OCI-LY7 (cell line): ENCODE measurements at regions not wholly inside any gene's neighbourhood (a gene's known extent, or its start where the extent isn't known, plus 50 kb on each side); places are given as distances from the start of the nearest gene placed in this dataset.

Experiments
- BruUV-seq: library from RNA; stranded (reverse); fragments of 400-500 nt; replicated peaks from 2 replicates; lab custom pipeline; 2021; lab: Mats Ljungman, UMichigan
- CTCF ChIA-PET: fragments of 300-600 bp; sonication (Branson Sonifier 250); formaldehyde crosslinking; loops from one replicate; lab custom pipeline; 2022; ENCODE audit warnings: antibody characterized with exemption; ENCODE audit not compliant: unreplicated experiment; lab: Charles Lee
- POLR2A ChIA-PET: fragments of 300-600 bp; sonication (Branson Sonifier 250); formaldehyde crosslinking; loops from one replicate; lab custom pipeline; 2022; ENCODE audit warnings: antibody characterized with exemption; lab: Charles Lee
- DNase-seq: peaks from one replicate; pipeline ENCODE4 v3.0.0-alpha.2; 2015; ENCODE audit warnings: low spot score
- H2AFZ ChIP-seq: fragments of 200-600 bp; sonication (generic), shearing (Covaris generic); 2 replicates; pipeline ENCODE4 v1.6.1; 2014; ENCODE audit warnings: mild to moderate bottlenecking, antibody characterized with exemption, low read length, moderate library complexity
- H3K27ac ChIP-seq: fragments of 200-600 bp; sonication (generic); 2 replicates; pipeline ENCODE4 v1.5.1; 2014; ENCODE audit warnings: mixed run types, low read depth, mild to moderate bottlenecking, moderate library complexity, low read length, inconsistent platforms; ENCODE audit not compliant: poor library complexity, severe bottlenecking
- H3K36me3 ChIP-seq: fragments of 200-600 bp; sonication (generic); 2 replicates; pipeline ENCODE4 v1.6.1; 2014; ENCODE audit warnings: mild to moderate bottlenecking, antibody characterized with exemption, low read length, moderate library complexity, mixed read lengths; ENCODE audit not compliant: insufficient read depth
- H3K4me1 ChIP-seq: fragments of 200-600 bp; sonication (generic); 2 replicates; pipeline ENCODE4 v1.5.1; 2014; ENCODE audit warnings: mild to moderate bottlenecking, low read length; ENCODE audit not compliant: insufficient read depth, poor library complexity, severe bottlenecking
- H3K4me2 ChIP-seq: fragments of 200-600 bp; sonication (generic); 2 replicates; pipeline ENCODE4 v1.6.1; 2014; ENCODE audit warnings: mild to moderate bottlenecking, low read length
- H3K4me3 ChIP-seq: fragments of 200-600 bp; sonication (generic); 2 replicates; pipeline ENCODE4 v1.5.1; 2014; ENCODE audit warnings: mild to moderate bottlenecking, low read depth, low read length; ENCODE audit not compliant: poor library complexity, severe bottlenecking
- H3K79me2 ChIP-seq: fragments of 200-600 bp; sonication (generic); 2 replicates; pipeline ENCODE4 v1.6.1; 2016; ENCODE audit warnings: low read depth, mild to moderate bottlenecking, low read length, moderate library complexity, mixed read lengths; ENCODE audit not compliant: insufficient read depth
- H3K9me2 ChIP-seq: fragments of 200-600 bp; sonication (generic); 2 replicates; pipeline ENCODE4 v1.6.1; 2016; ENCODE audit warnings: mild to moderate bottlenecking, low read length, mixed read lengths; ENCODE audit not compliant: insufficient read depth
- H3K9me3 ChIP-seq: fragments of 200-600 bp; sonication (generic); 2 replicates; pipeline ENCODE4 v1.6.1; 2014; ENCODE audit warnings: mild to moderate bottlenecking, mixed run types, low read length, mixed read lengths
- H4K20me1 ChIP-seq: fragments of 200-600 bp; sonication (generic); 2 replicates; pipeline ENCODE4 v1.6.1; 2014; ENCODE audit warnings: mild to moderate bottlenecking, antibody characterized with exemption, low read length, moderate library complexity, mixed read lengths; ENCODE audit not compliant: insufficient read depth
- EZH2phosphoT487 ChIP-seq: fragments of 200-600 bp; sonication (generic); IDR thresholded peaks from 2 replicates; pipeline ENCODE4 v1.6.1; 2018; ENCODE audit warnings: low read depth, borderline replicate concordance, mild to moderate bottlenecking, mixed run types, antibody characterized with exemption, low read length, moderate library complexity, mixed read lengths
- intact Hi-C: fragments of 100-400 bp; cut with micrococcal nuclease; formaldehyde crosslinking; loops from one replicate; pipeline ENCODE4 v1.10.0; 2022; ENCODE audit not compliant: unreplicated experiment
- TF ChIP-seq, protein P1 (sequence below): fragments of 200-600 bp; sonication (generic); conservative IDR thresholded peaks from 2 replicates; pipeline ENCODE4 v1.5.1; 2014; ENCODE audit warnings: mild to moderate bottlenecking, antibody characterized with exemption, low read length, moderate library complexity, mixed read lengths

DNA sequence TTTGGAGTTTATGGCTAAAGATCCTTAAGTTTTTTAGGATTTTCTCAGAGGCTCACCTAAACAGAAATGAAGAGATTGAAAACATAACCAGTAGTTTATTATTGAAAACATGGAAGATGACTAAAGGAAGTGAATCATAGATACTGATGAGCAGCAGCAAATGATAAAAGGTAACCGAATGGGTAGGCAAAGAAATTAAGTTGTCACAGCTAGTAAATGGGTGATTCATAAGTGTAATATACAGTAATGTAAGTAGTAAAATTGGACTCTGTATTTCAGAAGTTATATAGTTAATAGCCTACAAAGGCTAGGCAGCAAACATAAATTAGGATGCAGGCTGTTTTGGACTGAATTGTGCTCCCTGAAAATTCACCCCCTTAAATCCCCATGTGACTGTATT lies 59.0 kb upstream of the ADGRA3 start:
- Histone ChIP-seq H3K9me3 (no peaks in the 10 kb centered on the region), H3K4me1 (no peaks in the 10 kb centered on the region), H2AFZ (no peak overlapping the region), H3K27ac (no peak overlapping the region), H3K4me2 (no peak overlapping the region), H4K20me1 (no peaks in the 10 kb centered on the region), H3K9me2 (no peaks in the 10 kb centered on the region), H3K79me2 (no peaks in the 10 kb centered on the region), H3K36me3 (no peaks in the 10 kb centered on the region), H3K4me3 (no peak overlapping the region)
- intact Hi-C loops, result no loop called here
- no peak for TF ChIP-seq EZH2phosphoT487
- TF ChIP-seq, protein P1, sequence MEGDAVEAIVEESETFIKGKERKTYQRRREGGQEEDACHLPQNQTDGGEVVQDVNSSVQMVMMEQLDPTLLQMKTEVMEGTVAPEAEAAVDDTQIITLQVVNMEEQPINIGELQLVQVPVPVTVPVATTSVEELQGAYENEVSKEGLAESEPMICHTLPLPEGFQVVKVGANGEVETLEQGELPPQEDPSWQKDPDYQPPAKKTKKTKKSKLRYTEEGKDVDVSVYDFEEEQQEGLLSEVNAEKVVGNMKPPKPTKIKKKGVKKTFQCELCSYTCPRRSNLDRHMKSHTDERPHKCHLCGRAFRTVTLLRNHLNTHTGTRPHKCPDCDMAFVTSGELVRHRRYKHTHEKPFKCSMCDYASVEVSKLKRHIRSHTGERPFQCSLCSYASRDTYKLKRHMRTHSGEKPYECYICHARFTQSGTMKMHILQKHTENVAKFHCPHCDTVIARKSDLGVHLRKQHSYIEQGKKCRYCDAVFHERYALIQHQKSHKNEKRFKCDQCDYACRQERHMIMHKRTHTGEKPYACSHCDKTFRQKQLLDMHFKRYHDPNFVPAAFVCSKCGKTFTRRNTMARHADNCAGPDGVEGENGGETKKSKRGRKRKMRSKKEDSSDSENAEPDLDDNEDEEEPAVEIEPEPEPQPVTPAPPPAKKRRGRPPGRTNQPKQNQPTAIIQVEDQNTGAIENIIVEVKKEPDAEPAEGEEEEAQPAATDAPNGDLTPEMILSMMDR, result no peak
- DNase-seq, result no peak
- CTCF ChIA-PET, result no interaction called here
- POLR2A ChIA-PET, result interaction anchor here (0.9 kb wide), 1 partner anchor 18 kb away, joined by 4 read pairs; no protein-coding TSS in a partner anchor
- no TSS peak for BruUV-seq

DNA sequence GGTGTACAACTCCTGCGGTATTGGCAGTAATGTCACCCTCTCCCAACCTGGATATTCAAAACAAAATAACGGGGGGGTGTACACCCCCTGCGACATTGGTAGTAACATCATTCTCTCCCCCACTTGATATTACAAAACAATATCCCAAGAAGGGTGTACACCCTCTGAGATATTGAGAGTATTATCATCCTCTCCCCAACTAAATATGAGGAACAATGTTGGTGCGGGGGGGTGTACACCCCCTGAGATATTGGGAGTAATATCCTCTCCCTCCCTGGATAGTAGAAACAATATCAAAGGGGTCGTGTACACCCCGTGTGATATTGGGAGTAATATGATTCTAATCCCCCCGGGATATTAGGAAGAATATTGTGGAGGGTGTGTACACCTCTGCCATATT lies 71.4 kb upstream of the ADGRA3 start:
- no peak overlapping the region for H3K27ac ChIP-seq
- no peak overlapping the region for H3K4me2 ChIP-seq
- H3K36me3 ChIP-seq, result no peaks in the 10 kb centered on the region
- no peak overlapping the region for H3K4me3 ChIP-seq
- no peak for DNase-seq
- H3K9me2 ChIP-seq, result no peaks in the 10 kb centered on the region
- no peaks in the 10 kb centered on the region for H3K9me3 ChIP-seq
- intact Hi-C loops, result no loop called here
- H4K20me1 ChIP-seq, result no peaks in the 10 kb centered on the region
- no TSS peak for BruUV-seq
- no peak overlapping the region for H2AFZ ChIP-seq
- no peaks in the 10 kb centered on the region for H3K4me1 ChIP-seq
- CTCF ChIA-PET, result no interaction called here
- no peak for TF ChIP-seq EZH2phosphoT487
- TF ChIP-seq, protein P1, result no peak
- H3K79me2 ChIP-seq, result no peaks in the 10 kb centered on the region
- POLR2A ChIA-PET, result no interaction called here

DNA sequence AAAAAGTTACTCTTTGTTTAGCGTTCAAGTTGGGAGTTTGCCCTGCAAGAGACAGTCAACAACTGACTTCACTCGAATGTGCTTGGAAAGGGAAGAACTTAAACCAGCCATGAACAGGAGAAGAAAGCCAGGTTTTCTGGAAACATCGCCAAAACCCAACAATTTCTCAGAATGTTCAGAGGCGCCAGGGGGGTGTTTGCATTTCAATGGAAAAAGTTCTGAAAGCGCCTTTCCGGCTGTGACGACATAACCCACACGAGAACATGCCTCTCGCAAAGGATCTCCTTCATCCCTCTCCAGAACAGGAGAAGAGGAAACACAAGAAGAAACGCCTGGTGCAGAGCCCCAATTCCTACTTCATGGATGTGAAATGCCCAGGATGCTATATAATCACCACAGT lies 78.1 kb upstream of the ADGRA3 start:
- Histone ChIP-seq H3K27ac (no peak overlapping the region), H3K9me2 (no peaks in the 10 kb centered on the region), H3K4me1 (no peaks in the 10 kb centered on the region), H2AFZ (no peak overlapping the region), H3K4me3 (no peak overlapping the region), H3K9me3 (no peaks in the 10 kb centered on the region), H3K36me3 (no peaks in the 10 kb centered on the region), H4K20me1 (no peaks in the 10 kb centered on the region), H3K79me2 (no peaks in the 10 kb centered on the region), H3K4me2 (no peak overlapping the region)
- TF ChIP-seq, protein P1, result no peak
- no peak for TF ChIP-seq EZH2phosphoT487
- BruUV-seq, result no TSS peak
- ChIA-PET POLR2A (no interaction called here), CTCF (no interaction called here)
- intact Hi-C loops, result no loop called here
- no peak for DNase-seq
